ENCODE measurements at regions not wholly inside any gene's neighbourhood (a gene's known extent, or its start where the extent isn't known, plus 50 kb on each side); places are given as distances from the start of the nearest gene placed in this dataset.

GRCh38 chr15:69583626-69584025 lies 131.0 kb downstream of the RPLP1 start:
- no peaks in the 10 kb centered on the region for H3K9me2 ChIP-seq (replicated peaks; ENCODE audit: low read depth, low read length)

DNA sequence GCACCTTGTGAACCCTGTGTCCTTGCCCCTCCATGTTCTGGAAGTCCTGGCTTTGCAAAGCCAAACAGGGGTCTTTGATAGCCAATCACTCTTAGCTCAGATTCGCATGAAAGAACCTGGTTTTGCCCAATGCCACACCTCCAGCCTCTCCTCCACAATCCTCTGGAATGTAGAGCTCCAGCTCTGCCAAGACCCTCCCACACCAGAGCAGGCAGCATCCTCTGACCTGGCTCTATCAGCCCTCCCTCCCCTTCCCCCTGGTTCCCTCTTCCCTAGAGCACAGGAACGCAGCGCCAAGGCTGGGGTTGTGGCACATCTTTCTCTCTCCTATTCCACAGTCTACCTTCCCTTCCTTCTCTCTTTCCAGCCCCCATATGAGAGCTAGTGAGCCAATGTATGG lies 133.3 kb downstream of the RPLP1 start:
- Histone ChIP-seq H3K4me2 (ENCODE audit: low read depth, low read length, poor library complexity, severe bottlenecking) (no peak overlapping the region), H3K36me3 (ENCODE audit: insufficient read depth, low read length) (no peaks in the 10 kb centered on the region), H4K20me1 (ENCODE audit: insufficient read depth, low read length, poor library complexity, severe bottlenecking) (no peaks in the 10 kb centered on the region), H3K9ac (ENCODE audit: low read depth, low read length, poor library complexity, severe bottlenecking) (no peak overlapping the region), H3K27me3 (ENCODE audit: insufficient read depth, low read length, poor library complexity, severe bottlenecking) (no peaks in the 10 kb centered on the region), H3K4me3 (ENCODE audit: low read length, poor library complexity, severe bottlenecking) (no peak overlapping the region), H3F3A (ENCODE audit: low read depth) (no peaks in the 10 kb centered on the region), H3K9me3 (ENCODE audit: insufficient read depth, low read depth, low read length) (no peaks in the 10 kb centered on the region), H2AFZ (ENCODE audit: low read length) (no peak overlapping the region), H3K9me2 (replicated peaks; ENCODE audit: low read depth, low read length) (no peaks in the 10 kb centered on the region), H3K4me1 (ENCODE audit: insufficient read depth, low read length, poor library complexity, severe bottlenecking) (peaks cover 22% of the 10 kb centered on the region), H3K79me2 (ENCODE audit: insufficient read depth, low read length) (no peaks in the 10 kb centered on the region)
- TF ChIP-seq CTCF (conservative IDR thresholded peaks at IDR 0.05; ENCODE audit: low read length) = no peak
- TF ChIP-seq EZH2phosphoT487 (IDR thresholded peaks at IDR 0.05; ENCODE audit: borderline replicate concordance) = no peak

More at GRCh38 chr15:69583626-69584025, 131.0 kb downstream of the RPLP1 start:
- no peaks in the 10 kb centered on the region for H3F3A ChIP-seq (ENCODE audit: low read depth)
- no peak for TF ChIP-seq CTCF (conservative IDR thresholded peaks at IDR 0.05; ENCODE audit: low read length)
- no peak for TF ChIP-seq EZH2phosphoT487 (IDR thresholded peaks at IDR 0.05; ENCODE audit: borderline replicate concordance)
- H3K36me3 ChIP-seq (ENCODE audit: insufficient read depth, low read length) = no peaks in the 10 kb centered on the region
- peak overlapping the region; percentile 56 for H3K9ac ChIP-seq (ENCODE audit: low read depth, low read length, poor library complexity, severe bottlenecking)
- H4K20me1 ChIP-seq (ENCODE audit: insufficient read depth, low read length, poor library complexity, severe bottlenecking) = no peaks in the 10 kb centered on the region
- H3K27me3 ChIP-seq (ENCODE audit: insufficient read depth, low read length, poor library complexity, severe bottlenecking) = no peaks in the 10 kb centered on the region
- H3K4me2 ChIP-seq (ENCODE audit: low read depth, low read length, poor library complexity, severe bottlenecking) = peak overlapping the region; percentile 59
- no peaks in the 10 kb centered on the region for H3K9me3 ChIP-seq (ENCODE audit: insufficient read depth, low read depth, low read length)
- peak overlapping the region; percentile 3 for H3K4me3 ChIP-seq (ENCODE audit: low read length, poor library complexity, severe bottlenecking)
- H3K4me1 ChIP-seq (ENCODE audit: insufficient read depth, low read length, poor library complexity, severe bottlenecking) = peaks cover 32% of the 10 kb centered on the region
- H2AFZ ChIP-seq (ENCODE audit: low read length) = peak overlapping the region; percentile 59; the same call in 1 of the 2 replicates
- H3K79me2 ChIP-seq (ENCODE audit: insufficient read depth, low read length) = no peaks in the 10 kb centered on the region

DNA sequence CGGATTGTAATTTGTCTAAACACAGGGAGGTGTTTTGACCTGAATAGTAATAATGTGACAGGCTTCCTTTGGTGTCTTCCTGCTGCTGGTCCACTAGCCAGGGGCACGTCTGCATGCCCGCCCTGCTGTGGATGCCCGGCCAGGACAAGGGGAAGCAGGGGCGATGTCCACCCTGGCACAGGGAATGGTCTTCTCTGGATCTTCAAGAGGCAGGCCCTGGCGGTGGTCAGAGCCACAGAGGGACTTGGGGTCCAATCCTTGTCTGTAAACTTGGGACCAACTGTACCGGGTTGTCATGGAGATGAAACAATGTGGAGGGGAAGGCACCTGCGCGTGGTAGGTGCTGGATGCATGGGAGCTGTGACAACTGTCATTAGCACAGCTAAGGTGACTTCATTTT lies 134.1 kb downstream of the RPLP1 start:
- Histone ChIP-seq H2AFZ (ENCODE audit: low read length) (no peak overlapping the region), H3K36me3 (ENCODE audit: insufficient read depth, low read length) (no peaks in the 10 kb centered on the region), H3K27me3 (ENCODE audit: insufficient read depth, low read length, poor library complexity, severe bottlenecking) (no peaks in the 10 kb centered on the region), H3K9me2 (replicated peaks; ENCODE audit: low read depth, low read length) (no peaks in the 10 kb centered on the region), H3K9ac (ENCODE audit: low read depth, low read length, poor library complexity, severe bottlenecking) (no peak overlapping the region), H3K4me1 (ENCODE audit: insufficient read depth, low read length, poor library complexity, severe bottlenecking) (peaks cover 22% of the 10 kb centered on the region), H3K4me2 (ENCODE audit: low read depth, low read length, poor library complexity, severe bottlenecking) (no peak overlapping the region), H3K9me3 (ENCODE audit: insufficient read depth, low read depth, low read length) (no peaks in the 10 kb centered on the region), H3F3A (ENCODE audit: low read depth) (no peaks in the 10 kb centered on the region), H3K79me2 (ENCODE audit: insufficient read depth, low read length) (no peaks in the 10 kb centered on the region), H4K20me1 (ENCODE audit: insufficient read depth, low read length, poor library complexity, severe bottlenecking) (no peaks in the 10 kb centered on the region), H3K4me3 (ENCODE audit: low read length, poor library complexity, severe bottlenecking) (no peak overlapping the region)
- TF ChIP-seq CTCF (conservative IDR thresholded peaks at IDR 0.05; ENCODE audit: low read length) = no peak
- TF ChIP-seq EZH2phosphoT487 (IDR thresholded peaks at IDR 0.05; ENCODE audit: borderline replicate concordance) = no peak

Measured in Loucy (cell line).